GM23338 (cell line): ENCODE measurements at regions not wholly inside any gene's neighbourhood (a gene's known extent, or its start where the extent isn't known, plus 50 kb on each side); places are given as distances from the start of the nearest gene placed in this dataset.

Experiments used
- CTCF ChIP-seq, 2 experiments: fragments of 200-600 bp in 1 of 2; sonication (generic) in 1 of 2; conservative IDR thresholded peaks; 2 replicates each; pipeline versions ENCODE4 v1.5.1 to v1.6.1; 2016 to 2017; ENCODE audit warnings: antibody characterized with exemption in 2 of 2, low read depth in 2 of 2, mild to moderate bottlenecking in 2 of 2, moderate library complexity in 1 of 2
- EZH2phosphoT487 ChIP-seq: fragments of 200-600 bp; sonication (generic); IDR thresholded peaks from one replicate; pipeline ENCODE4 v1.8.1; 2018; ENCODE audit warnings: antibody characterized with exemption; ENCODE audit not compliant: unreplicated experiment
- REST ChIP-seq: IDR thresholded peaks from one replicate; pipeline ENCODE4 v1.6.1; 2018; ENCODE audit warnings: antibody characterized with exemption; ENCODE audit not compliant: unreplicated experiment
- ZNF462 ChIP-seq: fragments of 250-450 bp; sonication (Bioruptor Pico); IDR thresholded peaks from 2 replicates; pipeline ENCODE4 v1.5.0; 2020; ENCODE audit warnings: mild to moderate bottlenecking, moderate library complexity

- no peak for TF ChIP-seq REST
- no peak for TF ChIP-seq ZNF462 (CRISPR knock-in tag)
- TF ChIP-seq CTCF (conservative IDR thresholded peaks at IDR 0.05; ENCODE audit: low read depth in 2 of 2): no peak
- TF ChIP-seq EZH2phosphoT487: no peak
These were observed 2117.9 kb upstream of the C9orf72 start for GRCh38 chr9:29691145-29691544.
